ENCODE measurements at regions not wholly inside any gene's neighbourhood (a gene's known extent, or its start where the extent isn't known, plus 50 kb on each side); places are given as distances from the start of the nearest gene placed in this dataset.

DNA sequence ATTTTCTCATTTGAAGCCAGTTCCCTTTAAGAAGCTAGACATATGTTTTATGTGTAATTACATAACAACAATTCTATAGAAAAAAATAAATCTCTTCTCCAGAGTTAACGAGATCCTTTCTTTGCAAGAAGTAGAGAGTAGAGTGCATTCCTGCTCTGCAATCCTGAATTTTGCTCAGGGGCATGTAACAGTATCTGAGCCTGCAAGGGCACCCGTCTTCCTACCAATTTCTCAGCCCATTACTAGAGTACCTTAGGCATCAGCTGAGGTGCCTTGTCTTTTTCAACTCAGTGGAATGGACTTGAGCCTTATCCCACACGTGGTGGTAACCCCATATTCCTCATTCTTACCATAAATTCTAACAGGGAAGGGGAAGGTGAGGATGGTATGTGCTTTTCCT is 205.9 kb downstream of the IKZF2 start:
- intact Hi-C loops (cut with DNase I), result no loop called here
- no peak overlapping the region for H3K4me3 ChIP-seq
- DNase-seq (no peak), FAIRE-seq (no peak), ATAC-seq (no peak)
- no peaks in the 10 kb centered on the region for H3K27me3 ChIP-seq
- WGBS, 2 donors, result 82 to 83% methylated on average over 3 of the region's 3 CpGs
- TF ChIP-seq, protein P1, sequence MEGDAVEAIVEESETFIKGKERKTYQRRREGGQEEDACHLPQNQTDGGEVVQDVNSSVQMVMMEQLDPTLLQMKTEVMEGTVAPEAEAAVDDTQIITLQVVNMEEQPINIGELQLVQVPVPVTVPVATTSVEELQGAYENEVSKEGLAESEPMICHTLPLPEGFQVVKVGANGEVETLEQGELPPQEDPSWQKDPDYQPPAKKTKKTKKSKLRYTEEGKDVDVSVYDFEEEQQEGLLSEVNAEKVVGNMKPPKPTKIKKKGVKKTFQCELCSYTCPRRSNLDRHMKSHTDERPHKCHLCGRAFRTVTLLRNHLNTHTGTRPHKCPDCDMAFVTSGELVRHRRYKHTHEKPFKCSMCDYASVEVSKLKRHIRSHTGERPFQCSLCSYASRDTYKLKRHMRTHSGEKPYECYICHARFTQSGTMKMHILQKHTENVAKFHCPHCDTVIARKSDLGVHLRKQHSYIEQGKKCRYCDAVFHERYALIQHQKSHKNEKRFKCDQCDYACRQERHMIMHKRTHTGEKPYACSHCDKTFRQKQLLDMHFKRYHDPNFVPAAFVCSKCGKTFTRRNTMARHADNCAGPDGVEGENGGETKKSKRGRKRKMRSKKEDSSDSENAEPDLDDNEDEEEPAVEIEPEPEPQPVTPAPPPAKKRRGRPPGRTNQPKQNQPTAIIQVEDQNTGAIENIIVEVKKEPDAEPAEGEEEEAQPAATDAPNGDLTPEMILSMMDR (IDR thresholded peaks at IDR 0.05), result no peak
- H3K36me3 ChIP-seq, result no peaks in the 10 kb centered on the region
- H3K27ac ChIP-seq, result no peak overlapping the region
- peaks cover 9 to 12% (median 11%) of the 10 kb centered on the region in 3 donors for H3K4me1 ChIP-seq
- no peaks in the 10 kb centered on the region for H3K9me3 ChIP-seq

DNA sequence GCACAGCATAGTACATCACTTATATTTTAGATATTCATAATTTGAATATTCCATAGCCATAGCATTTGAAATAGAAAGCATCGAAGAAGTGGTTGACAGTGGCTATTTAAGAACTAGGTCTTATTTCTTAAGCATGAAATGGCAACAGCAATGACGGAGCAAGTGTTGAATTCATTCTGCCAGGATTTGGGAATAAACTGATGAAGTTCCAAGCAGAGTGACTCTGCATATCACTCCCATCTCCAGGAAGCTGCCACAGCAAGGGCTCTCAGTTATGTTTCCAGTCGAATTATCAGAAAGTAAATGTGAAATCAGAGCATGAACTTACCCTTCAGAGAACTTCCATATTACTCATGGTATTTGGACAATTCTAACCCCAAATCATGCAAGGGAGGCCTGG is 208.1 kb downstream of the IKZF2 start:
- intact Hi-C loops (cut with DNase I), result no loop called here
- Histone ChIP-seq H3K36me3 (no peaks in the 10 kb centered on the region), H3K4me3 (no peak overlapping the region), H3K27me3 (no peaks in the 10 kb centered on the region), H3K9me3 (no peaks in the 10 kb centered on the region), H3K4me1 (peaks cover 11 to 18% (median 15%) of the 10 kb centered on the region in 3 donors), H3K27ac (no peak overlapping the region)
- 80 to 85% methylated on average over 3 of the region's 3 CpGs for WGBS, 2 donors
- no peak for FAIRE-seq
- no peak for ATAC-seq
- TF ChIP-seq, protein P1 (IDR thresholded peaks at IDR 0.05), result no peak
- DNase-seq, result no peak

DNA sequence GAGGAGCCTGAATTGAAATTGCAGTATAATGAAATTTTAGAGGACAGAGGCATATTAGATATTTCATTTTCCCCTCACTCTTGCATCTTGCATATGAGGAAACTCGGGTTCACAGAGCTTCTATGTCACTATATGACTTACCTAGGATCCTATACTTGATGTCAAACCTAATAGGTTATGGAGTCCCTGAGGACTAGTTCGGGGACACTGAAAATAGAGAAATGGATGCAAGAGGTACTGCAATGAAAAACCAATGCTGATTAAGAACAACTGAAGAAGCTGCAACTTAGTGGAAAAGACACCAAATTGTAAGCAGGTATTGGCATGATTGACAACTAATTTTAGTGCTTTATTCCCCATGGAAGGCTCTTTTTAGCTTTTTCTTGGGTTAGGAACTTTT is 210.1 kb downstream of the IKZF2 start:
- Histone ChIP-seq H3K9me3 (no peaks in the 10 kb centered on the region), H3K36me3 (no peaks in the 10 kb centered on the region), H3K27ac (peak overlapping the region in 3 of 4 donors; percentile 3 to 55 (median 36)), H3K4me1 (peaks cover 11 to 18% (median 15%) of the 10 kb centered on the region in 3 donors), H3K4me3 (no peak overlapping the region), H3K27me3 (no peaks in the 10 kb centered on the region)
- ATAC-seq (no peak), DNase-seq (no peak), FAIRE-seq (no peak)
- intact Hi-C loops (cut with DNase I), result no loop called here
- WGBS, 2 donors, result 74 to 77% methylated on average over 2 of the region's 2 CpGs
- TF ChIP-seq, protein P1 (IDR thresholded peaks at IDR 0.05), result no peak

DNA sequence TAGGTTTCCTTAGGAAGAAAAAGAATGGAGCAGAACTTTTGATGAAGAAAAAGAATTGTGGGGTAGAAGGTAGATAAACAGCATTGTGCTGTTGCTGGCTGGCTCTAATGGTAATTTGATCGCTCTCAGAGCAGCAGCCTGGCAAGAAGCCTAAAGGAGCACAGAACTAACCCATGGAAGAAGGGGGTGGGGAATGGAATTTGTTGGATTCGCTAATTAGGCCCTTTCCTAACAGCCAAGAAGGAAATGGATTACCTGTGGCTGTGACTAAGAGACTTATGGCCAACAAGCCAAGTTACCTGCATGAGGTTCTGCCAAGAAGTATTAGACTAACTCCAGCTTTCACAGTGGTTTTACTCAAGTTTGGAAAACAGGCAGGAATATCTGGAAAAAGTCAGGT is 210.6 kb downstream of the IKZF2 start:
- WGBS, 2 donors, result 3 to 7% methylated on average over 2 of the region's 2 CpGs
- Histone ChIP-seq H3K27ac (peak overlapping the region in 3 of 4 donors; percentile 3 to 55 (median 36)), H3K9me3 (no peaks in the 10 kb centered on the region), H3K36me3 (no peaks in the 10 kb centered on the region), H3K27me3 (no peaks in the 10 kb centered on the region), H3K4me3 (no peak overlapping the region), H3K4me1 (peaks cover 11 to 18% (median 15%) of the 10 kb centered on the region in 3 donors)
- TF ChIP-seq, protein P1 (IDR thresholded peaks at IDR 0.05), result no peak
- DNase-seq, result peak in 4 of 6 donors; percentile 53 to 72 (median 68)
- peak; percentile 91 to 94 (median 91) for ATAC-seq
- intact Hi-C loops (cut with DNase I), result no loop called here
- no peak for FAIRE-seq

DNA sequence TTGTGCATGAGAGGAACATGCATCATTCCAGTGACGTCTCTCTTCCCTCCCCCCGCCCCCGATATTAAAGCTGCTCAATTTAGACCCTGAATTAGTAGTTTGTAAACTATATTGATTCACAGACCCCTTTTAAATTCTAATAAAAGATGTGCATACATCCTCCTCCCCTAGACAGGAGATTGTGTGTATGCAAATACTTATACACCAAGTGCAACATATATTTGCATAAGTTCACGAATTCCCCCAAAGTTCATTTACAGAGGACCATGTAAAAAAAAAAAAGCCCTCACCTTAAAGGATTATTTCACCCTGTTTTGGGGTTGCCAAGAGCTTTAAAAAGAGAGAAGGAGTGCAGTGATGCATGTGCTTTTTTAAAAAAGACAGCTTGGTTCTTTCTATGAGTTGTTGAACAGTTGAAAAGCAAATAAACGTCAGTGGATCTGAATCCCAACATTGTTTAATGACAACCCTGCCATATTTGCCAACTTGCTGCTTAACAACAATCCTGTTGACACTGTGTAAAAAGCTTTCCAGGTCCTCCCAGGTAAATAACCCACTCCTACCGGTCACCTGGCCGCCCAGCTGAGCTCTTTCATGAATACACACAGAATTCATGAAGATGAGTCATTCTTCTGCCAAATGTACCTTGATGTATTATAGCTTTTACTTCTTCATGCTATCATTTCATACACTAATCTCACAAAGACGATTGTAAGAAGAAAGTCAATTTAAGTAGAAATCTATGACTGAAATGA is 211.5 kb downstream of the IKZF2 start:
- Histone ChIP-seq H3K9me3 (no peaks in the 10 kb centered on the region), H3K4me1 (peaks cover 11 to 18% (median 15%) of the 10 kb centered on the region in 3 donors), H3K4me3 (no peak overlapping the region), H3K36me3 (no peaks in the 10 kb centered on the region), H3K27ac (peak overlapping the region in 2 of 4 donors; percentile 36 to 55), H3K27me3 (no peaks in the 10 kb centered on the region)
- FAIRE-seq (no peak), ATAC-seq (peak; percentile 81 to 92 (median 87)), DNase-seq (peak in 5 of 6 donors; percentile 36 to 62 (median 49))
- TF ChIP-seq, protein P1 (IDR thresholded peaks at IDR 0.05), result no peak
- WGBS, 2 donors, result 35 to 39% methylated on average over 8 of the region's 8 CpGs
- intact Hi-C loops (cut with DNase I), result no loop called here
